HFFc6 (cell line): ENCODE measurements at regions not wholly inside any gene's neighbourhood (a gene's known extent, or its start where the extent isn't known, plus 50 kb on each side); places are given as distances from the start of the nearest gene placed in this dataset.

Experiments used
- DNase-seq: peaks from one replicate; pipeline ENCODE4 v3.0.0-alpha.2; 2018
- H3K27ac Mint-ChIP-seq: 2 replicates; pipeline ENCODE4 v1.8.0; 2020; ENCODE audit warnings: mild to moderate bottlenecking, mixed read lengths
- H3K27me3 Mint-ChIP-seq: 2 replicates; pipeline ENCODE4 v1.8.0; 2021; ENCODE audit warnings: mild to moderate bottlenecking, moderate library complexity, mixed read lengths; ENCODE audit not compliant: insufficient read depth
- H3K36me3 Mint-ChIP-seq: 2 replicates; pipeline ENCODE4 v1.8.0; 2021; ENCODE audit warnings: low read depth, mixed read lengths
- H3K4me1 Mint-ChIP-seq: 2 replicates; pipeline ENCODE4 v1.8.0; 2020; ENCODE audit warnings: low read depth, mixed read lengths
- H3K4me3 Mint-ChIP-seq: 2 replicates; pipeline ENCODE4 v1.8.0; 2020; ENCODE audit warnings: mild to moderate bottlenecking, moderate library complexity, mixed read lengths
- H3K9me3 Mint-ChIP-seq: 2 replicates; pipeline ENCODE4 v1.8.0; 2020; ENCODE audit warnings: mild to moderate bottlenecking, mixed read lengths
- CTCF ChIP-seq: fragments of 200-600 bp; sonication (generic); IDR thresholded peaks from 2 replicates; pipeline ENCODE4 v1.5.0; 2021; ENCODE audit warnings: antibody characterized with exemption, mild to moderate bottlenecking

- H3K9me3 Mint-ChIP-seq: peaks cover 58% of the 10 kb centered on the region
- no peak overlapping the region for H3K4me3 Mint-ChIP-seq
- no peak for TF ChIP-seq CTCF
- peaks cover 6% of the 10 kb centered on the region; the same call in 1 of the 2 replicates for H3K36me3 Mint-ChIP-seq
- H3K4me1 Mint-ChIP-seq: no peaks in the 10 kb centered on the region
- no peak overlapping the region for H3K27ac Mint-ChIP-seq
- no peaks in the 10 kb centered on the region; the same call in 1 of the 2 replicates for H3K27me3 Mint-ChIP-seq
- no peak for DNase-seq
These were observed 210.5 kb downstream of the ERMARD start for GRCh38 chr6:169961772-169962561.

DNA sequence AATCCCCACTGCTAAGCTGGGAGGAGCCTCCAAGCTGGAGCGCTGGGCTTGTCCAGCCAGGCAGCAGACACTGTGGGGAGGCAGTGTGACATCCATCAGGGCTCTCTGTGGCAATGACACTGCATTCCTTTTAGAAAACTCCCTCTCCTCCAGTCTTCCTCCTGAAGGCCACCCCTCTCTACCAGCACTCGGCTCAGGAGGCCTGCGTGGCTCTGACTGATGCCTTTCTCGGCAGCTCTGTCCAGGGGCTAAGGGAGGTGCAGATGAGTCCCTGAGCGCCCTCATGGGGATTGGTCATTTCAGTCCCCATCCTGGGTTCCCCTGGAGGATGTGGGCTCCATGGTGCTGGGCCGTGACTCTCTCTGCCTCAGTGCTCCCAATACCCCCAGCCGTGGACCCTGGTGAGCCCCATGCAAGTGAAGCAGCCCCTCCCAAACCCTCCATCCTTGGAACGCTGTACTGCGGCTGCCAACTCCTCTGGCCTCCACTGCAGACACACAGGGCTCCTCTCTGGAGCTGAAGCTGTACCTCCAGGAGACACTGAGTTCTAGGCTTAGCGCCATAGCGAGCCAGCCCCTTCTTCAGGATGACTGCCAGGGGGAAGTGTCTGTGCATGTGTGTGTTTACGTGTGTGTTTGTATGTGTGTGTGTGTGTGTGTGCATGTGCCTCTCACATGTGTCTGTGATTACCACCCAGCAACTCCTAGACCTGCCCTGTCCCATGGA, 209.6 kb downstream of the ERMARD start:
- H3K9me3 Mint-ChIP-seq: peaks cover 57% of the 10 kb centered on the region
- H3K36me3 Mint-ChIP-seq: peaks cover 6% of the 10 kb centered on the region; the same call in 1 of the 2 replicates
- no peaks in the 10 kb centered on the region for H3K4me1 Mint-ChIP-seq
- H3K27me3 Mint-ChIP-seq: no peaks in the 10 kb centered on the region; the same call in 1 of the 2 replicates
- DNase-seq: no peak
- TF ChIP-seq CTCF: no peak
- no peak overlapping the region for H3K4me3 Mint-ChIP-seq
- H3K27ac Mint-ChIP-seq: no peak overlapping the region

- H3K9me3 Mint-ChIP-seq: peaks cover 54% of the 10 kb centered on the region
- no peaks in the 10 kb centered on the region; the same call in 1 of the 2 replicates for H3K27me3 Mint-ChIP-seq
- H3K4me3 Mint-ChIP-seq: no peak overlapping the region
- no peak for TF ChIP-seq CTCF
- no peak overlapping the region for H3K27ac Mint-ChIP-seq
- no peaks in the 10 kb centered on the region for H3K4me1 Mint-ChIP-seq
- peaks cover 5% of the 10 kb centered on the region; the same call in 1 of the 2 replicates for H3K36me3 Mint-ChIP-seq
- DNase-seq: no peak
These were observed 209.1 kb downstream of the ERMARD start for GRCh38 chr6:169960521-169960885.

GRCh38 chr6:169960003-169960344, 208.6 kb downstream of the ERMARD start:
- Mint-ChIP-seq H3K9me3 (peaks cover 54% of the 10 kb centered on the region), H3K27me3 (no peaks in the 10 kb centered on the region; the same call in 1 of the 2 replicates), H3K27ac (no peak overlapping the region), H3K4me3 (no peak overlapping the region), H3K36me3 (no peaks in the 10 kb centered on the region), H3K4me1 (no peaks in the 10 kb centered on the region)
- no peak for DNase-seq
- no peak for TF ChIP-seq CTCF

DNA sequence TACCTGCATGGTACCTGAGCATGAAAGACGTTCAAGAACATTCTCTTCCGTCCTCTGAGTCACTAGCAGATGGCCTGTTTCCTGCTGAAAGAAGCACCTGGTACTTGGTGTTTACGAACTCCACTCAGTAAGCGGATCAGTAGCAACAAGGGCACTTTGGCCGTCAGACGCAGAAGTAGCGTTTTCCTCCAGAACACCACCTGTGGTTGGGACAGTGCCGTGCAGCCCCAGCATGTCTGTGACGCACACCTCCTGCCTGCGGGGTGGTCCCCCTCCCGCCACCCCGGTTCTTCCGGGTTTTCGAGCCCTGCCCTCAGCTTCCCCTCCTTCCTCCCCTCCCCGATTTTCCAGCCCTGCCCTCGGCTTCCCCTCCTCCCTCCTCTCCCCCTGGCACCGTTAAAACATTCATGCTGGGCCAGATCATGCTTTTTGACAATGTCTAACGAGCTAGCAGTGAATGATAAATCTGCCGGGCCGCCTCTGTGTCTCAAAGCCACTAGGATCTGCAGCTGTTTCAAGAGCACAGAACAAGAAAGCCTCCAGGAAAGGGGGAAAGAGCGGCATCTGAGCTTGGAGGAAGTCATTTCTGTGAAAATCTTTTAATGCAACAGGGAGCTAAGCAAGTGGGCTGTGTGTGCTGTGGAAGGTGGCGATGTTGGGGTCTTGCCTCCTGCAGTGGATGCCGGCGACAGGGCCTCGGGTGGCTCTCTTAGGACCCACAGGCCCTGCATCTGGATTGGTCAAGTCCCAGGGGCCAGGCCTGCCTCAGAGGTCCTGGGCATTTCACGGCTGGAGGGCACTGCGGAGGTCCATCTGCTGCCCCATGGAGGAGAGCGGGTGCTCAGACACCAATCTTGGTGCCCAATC, 207.9 kb downstream of the ERMARD start:
- Mint-ChIP-seq H3K4me1 (no peaks in the 10 kb centered on the region), H3K36me3 (no peaks in the 10 kb centered on the region), H3K4me3 (no peak overlapping the region), H3K9me3 (peaks cover 54% of the 10 kb centered on the region), H3K27ac (no peak overlapping the region), H3K27me3 (no peaks in the 10 kb centered on the region; the same call in 1 of the 2 replicates)
- TF ChIP-seq CTCF: no peak
- no peak for DNase-seq
